GM19240 (cell line): ENCODE measurements at regions not wholly inside any gene's neighbourhood (a gene's known extent, or its start where the extent isn't known, plus 50 kb on each side); places are given as distances from the start of the nearest gene placed in this dataset.
"Not testable (repeated sequence)": the region's sequence is repeated elsewhere in the genome, so short reads cannot be mapped to it uniquely, and the experiment has no call there.

Experiments used
- DNase-seq: peaks from one replicate; pipeline ENCODE4 v3.0.0; 2011; ENCODE audit warnings: low spot score; ENCODE audit not compliant: insufficient read length

DNA sequence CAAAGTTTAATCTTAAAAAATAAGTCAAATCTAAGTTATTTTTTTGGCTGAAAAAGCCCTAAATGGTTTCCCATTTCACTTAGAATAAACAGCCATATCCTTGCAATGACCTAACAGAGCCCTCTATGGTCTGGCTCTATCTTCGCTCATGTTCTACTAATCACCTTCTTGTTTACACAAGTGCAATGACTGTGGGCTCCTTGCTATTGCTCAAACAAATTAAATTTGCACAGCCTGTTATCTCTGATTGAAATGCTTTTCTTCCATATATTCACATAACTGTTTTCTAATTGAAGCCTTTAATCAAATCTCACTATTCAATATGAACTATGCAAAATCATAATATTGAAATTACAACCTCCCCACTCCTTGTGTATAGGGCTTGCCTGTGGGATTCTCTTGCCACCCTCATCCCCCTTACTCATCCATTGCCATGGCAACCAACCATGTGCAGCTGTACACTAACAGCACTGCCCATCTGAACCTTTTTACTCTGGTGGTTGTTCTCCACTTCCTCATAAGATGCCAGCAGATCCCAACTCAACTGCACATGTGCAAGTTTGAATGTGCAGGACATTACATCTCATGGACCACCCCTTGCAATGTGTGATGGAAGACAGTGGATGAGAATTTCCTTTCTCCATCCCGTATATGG lies 1083.2 kb downstream of the SOCS6 start:
- no peak for DNase-seq

DNA sequence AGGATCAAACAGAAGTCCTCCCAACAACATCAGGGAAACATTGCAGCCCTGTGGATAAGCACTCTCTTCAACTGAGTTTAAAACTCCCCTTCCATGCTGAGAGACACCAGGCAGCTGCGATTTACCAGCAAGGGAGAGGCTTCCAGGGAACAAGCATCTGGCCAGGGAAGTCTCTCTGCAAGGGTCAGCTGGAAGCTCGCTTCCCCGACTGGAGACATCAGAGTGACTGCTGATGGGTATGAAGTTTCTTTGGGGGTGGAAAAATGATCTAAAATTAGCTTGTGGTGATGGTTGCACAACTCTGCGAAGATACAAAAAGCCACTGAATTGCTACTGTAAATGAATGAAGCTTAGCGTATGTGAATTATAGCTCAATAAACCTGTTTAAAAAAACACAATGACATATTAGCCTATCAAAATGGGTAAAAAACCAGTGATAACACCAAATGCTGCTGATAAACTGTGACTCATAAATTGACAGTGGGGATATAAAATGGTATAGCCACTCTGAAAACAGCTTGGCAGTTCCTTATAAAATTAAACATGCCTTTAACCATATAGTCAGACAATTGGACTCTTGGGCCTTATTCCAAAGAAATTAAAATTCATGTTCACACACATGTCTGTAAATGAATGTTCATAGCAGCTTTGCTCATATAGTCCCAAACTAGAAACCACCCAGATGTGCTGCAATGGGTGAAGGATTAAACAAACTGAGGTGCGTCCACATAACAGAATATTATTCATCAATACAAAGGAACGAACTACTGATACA lies 1082.0 kb downstream of the SOCS6 start:
- DNase-seq = no peak

DNA sequence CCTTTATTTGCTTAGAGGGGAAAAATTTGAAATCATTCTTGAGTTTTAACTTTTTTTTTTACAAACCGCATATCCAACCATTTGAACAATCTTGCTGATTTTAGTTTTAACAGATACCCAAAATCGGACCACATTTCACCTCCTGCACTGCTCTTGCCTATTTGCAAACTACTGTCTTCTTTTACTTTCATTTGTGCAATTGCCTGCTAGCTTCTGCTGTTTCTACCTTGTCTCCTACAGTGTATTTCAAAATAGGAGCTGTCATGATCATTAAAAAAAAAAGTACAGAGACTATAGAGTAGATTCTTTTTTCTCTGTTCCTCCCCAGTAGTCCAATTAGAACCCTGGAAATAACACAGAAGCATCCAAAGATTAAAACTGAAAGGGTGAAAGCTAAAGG lies 1081.2 kb downstream of the SOCS6 start:
- DNase-seq = no peak

DNA sequence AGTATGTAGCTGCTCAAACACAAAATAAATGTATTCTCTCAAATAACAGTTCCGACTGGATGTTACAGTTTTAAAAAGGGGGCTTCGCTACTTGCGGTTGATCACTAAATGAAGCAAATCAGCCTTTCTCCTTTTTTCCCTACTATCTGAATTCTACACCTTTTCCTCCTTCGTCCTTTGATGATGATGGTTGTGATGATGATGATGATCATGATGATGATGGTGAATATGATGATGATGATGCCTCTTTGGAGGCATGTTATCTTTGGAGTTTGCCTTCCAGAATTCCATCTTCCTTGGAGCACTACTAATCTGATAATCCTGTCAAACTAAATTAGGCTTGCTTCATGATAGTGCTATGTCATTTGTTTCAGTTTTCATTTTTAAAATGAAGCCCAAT lies 1073.3 kb downstream of the SOCS6 start:
- no peak for DNase-seq

DNA sequence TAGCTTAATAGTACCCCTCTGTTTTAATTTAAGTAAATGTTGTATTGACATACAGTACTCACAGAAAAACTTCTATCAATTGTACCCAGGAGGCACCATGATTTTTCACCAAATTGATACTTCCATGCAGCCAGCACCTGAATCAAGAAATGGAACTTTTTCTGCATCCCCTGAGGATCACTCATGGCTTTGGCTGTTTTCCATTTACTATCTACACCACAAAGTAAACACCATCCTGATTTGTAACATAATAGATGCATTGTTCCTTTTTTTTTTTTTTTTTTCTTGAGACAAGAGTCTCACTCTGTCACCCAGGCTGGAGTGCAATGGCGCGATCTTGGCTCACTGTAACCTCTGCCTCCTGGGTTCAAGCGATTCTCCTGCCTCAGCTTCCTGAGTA lies 1066.8 kb downstream of the SOCS6 start:
- not testable (repeated sequence) for DNase-seq

DNA sequence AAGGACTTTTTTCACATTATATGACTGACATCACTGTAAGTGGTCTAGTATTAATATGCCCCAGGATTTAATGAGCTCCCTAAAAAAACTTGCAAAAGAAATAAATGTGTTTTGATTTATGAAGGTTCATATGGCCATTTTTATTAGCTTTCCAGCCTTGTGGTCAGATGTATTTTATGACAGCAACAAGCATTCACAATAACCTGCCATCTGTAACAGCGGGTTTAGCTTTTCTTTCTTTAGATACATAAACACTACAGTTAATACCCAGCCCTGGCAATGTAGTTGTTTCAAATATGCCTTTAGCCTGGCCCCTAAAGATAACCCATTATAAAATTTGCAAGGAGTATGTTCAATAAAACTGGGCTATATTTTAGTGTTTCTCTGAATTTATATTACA lies 1063.8 kb downstream of the SOCS6 start:
- DNase-seq = no peak

DNA sequence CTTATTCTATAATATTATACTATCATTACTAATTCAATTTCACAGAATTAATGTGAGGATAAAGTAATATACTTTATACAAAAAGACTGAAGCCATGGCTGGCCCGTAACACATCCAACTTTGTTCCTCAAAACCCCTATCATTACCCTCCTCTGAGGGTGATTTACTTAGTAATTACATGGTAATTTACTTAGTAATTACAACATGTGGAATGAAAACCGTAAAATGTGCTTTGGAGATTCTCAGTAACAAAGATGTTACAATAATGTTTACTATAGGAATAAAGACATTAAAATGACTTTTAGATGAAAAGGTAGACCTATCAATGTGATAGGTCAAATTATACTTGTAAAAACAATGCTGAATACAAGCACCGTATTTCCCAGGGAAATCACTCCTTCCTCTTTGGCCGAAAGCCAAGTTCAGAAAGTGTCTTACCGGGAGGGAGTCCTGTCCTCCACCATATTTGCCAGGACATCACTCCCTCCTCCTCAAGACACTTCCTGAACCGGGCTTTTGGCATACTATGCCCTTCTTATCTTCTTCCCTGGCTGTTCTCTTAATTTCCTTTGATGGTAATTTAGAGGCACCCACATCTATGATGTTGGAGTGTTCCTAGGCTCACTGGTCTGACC lies 1047.8 kb downstream of the SOCS6 start:
- DNase-seq = no peak

DNA sequence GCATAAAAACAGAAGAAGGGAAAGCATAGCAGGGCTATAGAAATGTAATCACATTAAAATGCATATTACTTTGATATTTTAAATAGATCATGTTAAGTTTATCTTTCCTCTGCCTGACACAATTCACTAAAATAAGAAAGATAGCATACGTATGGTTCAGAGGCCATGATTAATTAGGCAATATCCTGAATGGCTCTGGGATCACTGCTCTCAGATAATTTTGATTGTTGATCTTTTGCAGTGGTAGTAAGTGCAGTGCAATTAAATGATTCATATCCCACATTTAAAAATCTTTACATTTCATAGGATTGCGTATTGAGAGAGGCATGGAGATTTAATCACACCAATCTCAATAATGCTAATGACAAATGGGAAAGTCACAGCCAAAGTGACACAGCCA lies 1040.7 kb downstream of the SOCS6 start:
- DNase-seq = no peak

DNA sequence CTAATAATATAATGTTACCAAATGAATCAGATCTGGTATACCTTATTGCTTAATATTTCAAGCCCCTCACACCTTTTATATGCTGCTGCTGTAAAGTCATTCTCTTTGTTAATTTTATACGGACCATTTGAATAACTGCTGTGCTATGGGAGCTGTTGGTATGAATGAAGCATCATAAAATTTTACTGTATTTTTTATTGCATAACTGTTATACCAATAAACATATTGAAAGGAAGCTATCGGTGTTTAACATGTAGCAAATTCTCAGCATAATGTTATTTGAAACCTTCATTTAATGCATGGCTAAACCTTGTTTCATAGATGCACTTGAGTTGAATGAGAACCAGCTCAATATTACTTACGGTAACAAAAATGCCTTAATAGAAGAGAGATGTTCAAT lies 1040.3 kb downstream of the SOCS6 start:
- no peak for DNase-seq

DNA sequence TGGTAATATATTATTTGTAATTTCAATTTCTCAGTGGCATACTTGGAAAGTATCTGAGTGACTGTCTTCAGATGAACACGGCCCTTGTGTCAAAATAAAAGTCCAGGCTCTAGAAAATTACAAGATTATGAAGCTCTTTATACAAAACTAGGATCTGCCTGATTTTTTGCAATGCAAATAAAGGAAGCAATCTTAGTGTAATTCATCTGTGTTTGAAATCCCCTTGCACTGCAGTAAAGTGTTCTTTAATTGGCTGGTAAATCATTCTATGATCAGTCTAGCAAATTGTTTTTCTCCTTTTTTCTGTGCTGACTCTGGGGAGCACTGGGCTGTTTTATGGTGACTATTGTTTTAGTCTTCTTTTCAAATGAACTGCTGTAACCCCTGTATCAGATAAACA lies 1039.0 kb downstream of the SOCS6 start:
- DNase-seq = no peak

DNA sequence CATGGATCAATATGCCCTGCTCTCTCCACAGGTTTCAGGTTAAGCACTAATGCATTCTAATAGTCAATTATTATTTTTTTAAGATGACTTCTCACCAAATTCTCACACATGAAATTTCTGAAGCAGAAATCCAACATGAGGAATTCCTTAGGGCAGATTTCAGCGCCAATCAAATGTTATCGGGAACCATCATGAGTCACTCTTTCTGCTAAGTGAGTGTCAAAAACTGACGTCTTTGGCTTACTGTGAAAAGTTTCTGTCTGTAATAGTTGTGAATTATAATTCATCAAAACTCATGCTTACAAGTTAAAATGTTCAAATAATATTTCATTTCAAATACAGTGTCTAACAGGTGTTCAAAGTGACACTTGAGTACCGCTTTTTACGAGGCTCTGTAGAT lies 1038.6 kb downstream of the SOCS6 start:
- DNase-seq = no peak

DNA sequence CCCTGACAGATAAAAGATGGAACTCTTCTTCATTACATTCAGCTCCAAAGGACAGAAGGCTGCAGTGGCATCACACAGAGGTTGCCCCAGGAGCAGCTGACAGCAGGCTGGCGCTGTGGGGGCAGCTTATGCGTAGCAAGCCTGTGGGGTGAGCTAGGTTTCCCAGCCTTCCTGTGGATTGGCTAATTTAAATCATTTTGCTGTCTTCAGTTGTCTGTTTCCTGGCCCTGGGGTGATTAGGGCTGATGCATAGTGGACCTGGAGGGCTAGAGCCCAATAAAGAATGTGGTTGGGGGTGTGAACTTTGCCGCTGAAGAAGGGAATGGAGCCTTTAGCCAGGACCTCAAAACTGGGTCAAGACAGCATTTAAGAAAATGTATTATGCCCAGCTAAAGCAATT lies 1038.0 kb downstream of the SOCS6 start:
- DNase-seq = no peak

DNA sequence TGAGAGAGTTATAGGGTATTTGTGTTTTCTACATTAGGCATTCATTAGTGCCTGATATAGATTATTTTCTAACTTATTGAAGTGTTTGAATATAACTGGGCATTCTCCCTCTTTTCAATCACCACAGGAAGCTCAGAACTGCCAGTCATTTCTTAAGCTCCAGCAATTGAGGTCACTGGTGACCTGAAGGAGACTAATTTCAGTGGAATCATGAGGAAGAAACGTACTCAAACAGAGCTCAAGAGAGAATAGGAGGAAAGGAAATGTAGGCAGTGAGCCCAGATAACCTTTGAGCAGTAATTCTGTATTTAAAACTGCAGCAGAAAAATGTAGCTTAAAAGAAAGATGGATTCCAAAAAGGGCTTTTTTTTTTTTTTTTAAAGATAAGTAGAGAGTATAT lies 1035.5 kb downstream of the SOCS6 start:
- DNase-seq = no peak

DNA sequence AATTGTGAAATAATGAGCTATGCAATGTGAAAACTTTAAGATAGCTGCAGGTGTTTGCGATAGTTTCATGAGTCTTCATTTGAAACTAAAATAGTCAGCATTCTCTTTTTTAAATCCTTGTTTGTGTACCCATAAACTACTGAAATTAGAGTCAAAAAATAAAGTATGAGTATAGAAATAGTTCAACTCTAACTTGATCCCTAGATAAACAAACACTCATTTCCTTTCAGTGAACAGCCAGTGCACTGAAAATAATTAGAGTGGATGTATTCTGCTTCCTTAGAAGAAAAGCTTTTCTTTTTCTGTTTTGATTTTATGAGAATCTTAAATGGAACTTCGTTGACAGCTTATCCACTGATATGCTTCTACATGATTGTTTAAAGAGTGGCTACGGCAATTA lies 1033.4 kb downstream of the SOCS6 start:
- no peak for DNase-seq

DNA sequence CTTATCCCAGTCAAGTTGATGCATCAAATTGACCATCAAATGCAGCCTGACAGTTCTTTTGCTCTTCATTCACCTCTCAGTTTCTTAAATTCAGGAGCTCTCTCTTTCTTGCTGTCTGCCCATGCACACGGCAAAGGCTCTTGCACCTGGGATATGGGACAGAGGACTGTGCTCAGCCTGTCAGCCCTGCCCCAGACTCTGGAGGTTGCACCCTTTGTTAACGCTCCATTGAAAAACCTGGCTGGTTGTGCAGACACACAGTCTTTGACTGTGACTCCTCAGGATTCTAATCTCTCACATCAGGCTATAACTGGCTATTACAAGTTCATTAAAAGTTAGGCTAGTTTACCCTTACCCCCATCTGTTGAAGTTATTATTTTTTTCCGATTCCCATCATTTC lies 1032.5 kb downstream of the SOCS6 start:
- DNase-seq = no peak

DNA sequence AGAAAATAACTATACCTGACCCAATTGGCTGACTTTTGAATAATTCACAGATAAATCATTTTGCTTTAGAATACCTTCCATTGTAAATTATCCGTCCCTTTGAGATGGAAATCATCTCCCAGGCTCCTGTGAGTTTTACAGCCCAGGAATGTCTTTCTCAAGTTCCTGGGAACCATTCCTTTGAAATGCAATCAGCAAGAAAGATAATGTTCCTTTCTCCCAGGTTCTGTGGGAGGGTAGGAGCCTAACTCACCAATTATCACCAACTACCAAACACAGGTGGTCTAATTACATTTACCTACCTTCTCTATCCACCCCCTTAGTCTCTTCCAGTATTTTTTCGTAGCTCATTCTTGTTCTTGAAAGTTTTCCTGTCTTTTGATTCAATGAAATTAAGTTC lies 1016.0 kb downstream of the SOCS6 start:
- no peak for DNase-seq

DNA sequence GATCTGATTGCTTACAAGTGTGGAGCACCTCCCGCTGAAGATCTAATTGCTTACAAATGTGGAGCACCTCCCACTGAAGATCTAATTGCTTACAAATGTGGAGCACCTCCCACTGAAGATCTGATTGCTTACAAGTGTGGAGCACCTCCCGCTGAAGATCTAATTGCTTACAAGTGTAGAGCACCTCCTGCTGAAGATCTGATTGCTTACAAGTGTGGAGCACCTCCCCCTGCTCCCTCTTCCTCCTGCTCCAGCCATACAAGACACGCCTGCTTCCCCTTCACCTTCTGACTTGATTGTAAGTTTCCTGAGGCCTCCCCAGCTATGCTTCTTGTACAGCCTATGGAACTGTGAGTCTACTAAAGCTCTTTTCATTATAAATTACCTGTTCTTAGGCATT lies 1014.9 kb downstream of the SOCS6 start:
- DNase-seq = not testable (repeated sequence)

DNA sequence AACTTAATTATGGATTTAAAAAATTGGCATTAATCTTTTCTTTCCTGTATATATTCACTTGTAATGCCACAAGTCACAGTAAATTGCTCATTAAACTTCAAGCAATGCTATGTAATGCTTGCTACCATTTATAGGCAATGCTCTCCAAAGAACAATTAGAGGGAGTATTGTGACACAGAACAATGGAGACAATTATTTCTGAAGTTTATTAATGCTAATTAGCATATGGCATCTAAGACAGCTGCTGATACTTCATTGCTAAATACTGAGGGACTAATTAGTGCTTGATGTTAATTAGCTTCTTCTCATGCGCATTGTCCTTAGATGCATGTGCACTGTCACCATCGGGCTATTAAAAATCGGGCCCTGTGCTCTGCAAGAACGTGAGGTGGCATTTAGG lies 1012.8 kb downstream of the SOCS6 start:
- no peak for DNase-seq

DNA sequence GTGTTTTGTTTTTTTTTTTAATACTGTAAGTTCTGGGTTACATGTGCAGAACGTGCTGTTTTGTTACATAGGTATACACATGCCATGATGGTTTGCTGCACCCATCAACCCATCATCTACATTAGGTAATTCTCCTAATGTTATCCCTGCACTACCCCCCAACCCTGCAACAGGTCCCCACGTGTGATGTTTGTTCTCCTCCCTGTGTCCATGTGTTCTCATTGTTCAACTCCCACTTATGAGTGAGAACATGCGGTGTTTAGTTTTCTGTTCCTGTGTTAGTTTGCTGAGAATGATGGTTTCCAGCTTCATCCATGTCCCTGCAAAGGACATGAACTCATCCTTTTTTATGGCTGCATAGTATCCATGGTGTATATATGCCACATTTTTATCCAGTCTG lies 1005.4 kb downstream of the SOCS6 start:
- not testable (repeated sequence) for DNase-seq

DNA sequence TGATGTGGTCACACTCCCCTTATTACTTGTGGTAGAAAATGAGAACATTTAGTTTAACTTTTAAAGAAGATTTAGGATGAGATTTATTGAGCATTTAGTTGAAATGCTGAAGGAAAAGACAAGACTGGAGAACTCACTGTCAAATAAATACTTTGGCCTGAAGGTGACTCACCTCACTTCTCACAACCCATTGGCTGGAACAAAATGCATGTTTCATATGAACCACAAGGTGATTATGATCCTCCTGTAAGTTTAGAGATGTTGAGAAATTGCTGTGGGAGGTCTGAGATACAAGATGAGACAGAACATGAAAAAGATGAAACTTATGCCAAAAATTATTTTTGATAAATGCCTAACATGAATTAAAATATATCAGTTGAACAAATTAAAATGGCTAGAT lies 1004.5 kb downstream of the SOCS6 start:
- DNase-seq = no peak

DNA sequence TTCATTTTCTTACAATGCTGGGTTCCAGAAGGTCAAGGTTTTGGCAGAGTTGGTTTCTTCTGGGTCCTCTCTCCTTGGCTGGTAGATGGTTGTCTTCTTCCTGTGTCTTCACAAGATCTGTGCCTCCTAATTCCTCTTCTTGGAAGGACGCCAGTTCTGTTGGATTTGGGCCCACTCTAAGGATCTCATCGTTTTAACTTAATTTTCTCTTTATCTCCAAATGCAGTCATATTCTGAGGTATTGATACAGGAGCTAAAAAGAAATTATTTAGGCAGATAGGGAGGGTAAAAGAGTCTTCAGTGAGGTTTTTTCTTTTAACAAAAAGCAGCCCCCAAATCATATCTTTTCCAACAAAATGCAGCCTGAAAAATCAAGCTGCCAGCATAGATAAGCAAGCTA lies 998.4 kb downstream of the SOCS6 start:
- DNase-seq = no peak

DNA sequence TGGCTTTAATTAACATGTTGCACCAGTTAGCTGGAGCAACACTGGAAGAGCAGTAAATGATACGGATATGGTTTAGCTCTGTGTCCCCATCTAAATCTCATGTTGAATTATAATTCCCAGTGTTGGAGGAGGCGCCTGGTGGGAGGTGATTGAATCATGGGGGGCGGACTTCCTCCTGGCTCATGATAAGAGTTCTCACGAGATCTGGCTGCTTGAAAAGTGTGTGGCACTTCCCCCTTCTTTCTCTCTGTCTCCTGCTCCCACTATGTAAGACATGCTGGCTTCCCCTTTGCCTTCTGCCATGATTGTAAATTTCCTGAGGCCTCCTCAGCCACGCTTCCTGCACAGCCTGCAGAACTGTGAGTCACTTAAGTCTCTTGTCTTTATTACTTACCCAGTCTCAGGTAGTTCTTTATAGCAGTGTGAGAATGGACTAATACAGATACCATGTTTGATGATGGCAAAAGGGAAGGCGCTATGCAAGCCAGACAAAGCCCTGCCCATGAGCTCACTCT lies 963.6 kb downstream of the SOCS6 start:
- DNase-seq = no peak

DNA sequence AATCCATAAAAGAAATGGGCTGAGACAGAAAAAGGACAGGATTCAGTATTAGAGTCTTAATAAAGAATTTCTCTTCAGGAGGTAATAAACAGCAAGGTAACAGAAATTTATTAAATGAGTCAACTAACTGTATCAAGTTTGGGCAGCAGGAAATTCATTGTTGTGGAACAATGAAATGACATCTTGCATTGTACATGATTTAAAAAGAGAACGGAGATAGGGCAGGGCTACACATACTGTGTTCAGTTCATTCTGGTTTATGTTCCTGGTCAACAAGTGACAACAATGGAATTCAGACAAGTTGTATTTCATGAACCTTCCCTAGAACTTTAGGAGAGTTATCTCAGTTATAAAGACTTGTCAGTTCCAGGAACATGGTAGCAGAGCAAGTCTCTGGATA lies 961.3 kb downstream of the SOCS6 start:
- no peak for DNase-seq
